Skeletal muscle satellite cell (primary cell): ENCODE measurements at regions not wholly inside any gene's neighbourhood (a gene's known extent, or its start where the extent isn't known, plus 50 kb on each side); places are given as distances from the start of the nearest gene placed in this dataset.

Experiments used
- H3K27me3 ChIP-seq: 2 replicates; pipeline ENCODE4 v1.7.0; 2013; ENCODE audit warnings: low read length; ENCODE audit not compliant: control insufficient read depth, insufficient read depth
- H3K36me3 ChIP-seq: 2 replicates; pipeline ENCODE4 v1.7.0; 2013; ENCODE audit warnings: mild to moderate bottlenecking, control low read depth, low read length; ENCODE audit not compliant: insufficient read depth
- H3K4me1 ChIP-seq: 2 replicates; pipeline ENCODE4 v1.7.0; 2013; ENCODE audit warnings: low read length; ENCODE audit not compliant: control insufficient read depth, insufficient read depth
- H3K4me2 ChIP-seq: 2 replicates; pipeline ENCODE4 v1.7.0; 2013; ENCODE audit warnings: mild to moderate bottlenecking, low read length
- H3K4me3 ChIP-seq: 2 replicates; pipeline ENCODE4 v1.7.0; 2013; ENCODE audit warnings: low read length
- H3K9ac ChIP-seq: 2 replicates; pipeline ENCODE4 v1.7.0; 2013; ENCODE audit warnings: mild to moderate bottlenecking, low read depth, low read length, moderate library complexity
- H3K9me3 ChIP-seq: replicated peaks from 2 replicates; pipeline ENCODE4 v1.7.0; 2013; ENCODE audit warnings: mild to moderate bottlenecking, control low read depth, low read length

GRCh38 chr1:93771843-93772242 lies 90.2 kb upstream of the BCAR3 start:
- no peak overlapping the region for H3K4me2 ChIP-seq
- H3K27me3 ChIP-seq, result no peaks in the 10 kb centered on the region
- H3K36me3 ChIP-seq, result no peaks in the 10 kb centered on the region
- peaks cover 20% of the 10 kb centered on the region for H3K4me1 ChIP-seq
- H3K9ac ChIP-seq, result no peak overlapping the region
- H3K4me3 ChIP-seq, result no peak overlapping the region
- H3K9me3 ChIP-seq, result no peaks in the 10 kb centered on the region

GRCh38 chr1:93770640-93771039 lies 89.0 kb upstream of the BCAR3 start:
- H3K9me3 ChIP-seq, result no peaks in the 10 kb centered on the region
- no peak overlapping the region for H3K4me3 ChIP-seq
- no peaks in the 10 kb centered on the region for H3K36me3 ChIP-seq
- H3K9ac ChIP-seq, result no peak overlapping the region
- H3K27me3 ChIP-seq, result no peaks in the 10 kb centered on the region
- H3K4me1 ChIP-seq, result peaks cover 20% of the 10 kb centered on the region
- H3K4me2 ChIP-seq, result no peak overlapping the region

DNA sequence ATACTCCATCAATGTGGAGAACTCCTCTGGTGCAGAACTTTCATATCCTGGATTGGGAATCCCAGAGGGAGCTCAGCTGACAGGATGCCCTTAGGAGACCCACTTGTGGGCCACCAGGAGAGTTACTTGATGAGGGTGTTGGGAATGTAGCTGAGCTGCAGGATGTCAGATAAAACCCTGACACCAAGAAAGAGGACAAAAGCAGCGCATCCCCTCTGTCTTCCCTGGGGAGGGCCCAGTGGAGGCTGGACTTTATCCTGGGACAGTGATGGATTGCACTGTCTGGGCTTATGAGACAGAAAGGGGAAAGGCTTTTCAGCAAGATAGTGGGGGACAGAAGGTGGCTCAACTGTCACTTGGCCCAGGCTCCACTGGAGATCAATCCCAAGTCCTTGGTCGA lies 88.1 kb upstream of the BCAR3 start:
- Histone ChIP-seq H3K27me3 (no peaks in the 10 kb centered on the region), H3K4me3 (no peak overlapping the region), H3K4me2 (no peak overlapping the region), H3K9me3 (no peaks in the 10 kb centered on the region), H3K4me1 (peaks cover 15% of the 10 kb centered on the region), H3K9ac (no peak overlapping the region), H3K36me3 (no peaks in the 10 kb centered on the region)

- no peaks in the 10 kb centered on the region for H3K36me3 ChIP-seq
- H3K4me2 ChIP-seq, result no peak overlapping the region
- H3K9ac ChIP-seq, result no peak overlapping the region
These were observed 86.8 kb upstream of the BCAR3 start for GRCh38 chr1:93768380-93768863.

DNA sequence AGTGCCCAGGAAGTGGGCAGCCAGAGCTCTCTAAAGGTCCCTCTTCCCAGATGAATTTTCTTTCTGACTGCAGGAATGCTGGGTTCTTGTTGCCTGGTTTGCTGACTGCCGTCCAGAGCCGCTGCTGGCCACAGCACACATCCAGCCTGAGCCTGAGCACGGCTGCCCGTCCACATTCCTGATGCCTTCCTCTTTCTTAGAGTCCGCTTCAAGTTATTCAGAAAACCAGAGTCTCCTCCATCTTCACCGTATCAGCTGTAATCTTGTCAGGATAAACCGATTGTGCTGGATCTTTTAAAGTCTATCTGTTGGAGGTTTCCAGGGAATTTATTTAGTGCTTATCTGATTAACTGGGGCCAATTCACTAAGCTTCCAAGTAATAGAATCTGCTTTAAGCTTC lies 84.8 kb upstream of the BCAR3 start:
- H3K9me3 ChIP-seq, result no peaks in the 10 kb centered on the region
- no peaks in the 10 kb centered on the region for H3K36me3 ChIP-seq
- peaks cover 15% of the 10 kb centered on the region for H3K4me1 ChIP-seq
- H3K4me3 ChIP-seq, result no peak overlapping the region
- no peak overlapping the region for H3K9ac ChIP-seq
- H3K27me3 ChIP-seq, result no peaks in the 10 kb centered on the region
- no peak overlapping the region for H3K4me2 ChIP-seq

More at GRCh38 chr1:93768380-93768863, 86.8 kb upstream of the BCAR3 start:
- Histone ChIP-seq H3K27me3 (no peaks in the 10 kb centered on the region), H3K9me3 (no peaks in the 10 kb centered on the region), H3K4me3 (no peak overlapping the region), H3K4me1 (peaks cover 15% of the 10 kb centered on the region)

GRCh38 chr1:93765099-93765498 lies 83.5 kb upstream of the BCAR3 start:
- Histone ChIP-seq H3K4me1 (peaks cover 15% of the 10 kb centered on the region), H3K4me2 (no peak overlapping the region), H3K9ac (no peak overlapping the region), H3K9me3 (no peaks in the 10 kb centered on the region), H3K4me3 (no peak overlapping the region), H3K36me3 (no peaks in the 10 kb centered on the region), H3K27me3 (no peaks in the 10 kb centered on the region)

- Histone ChIP-seq H3K9me3 (no peaks in the 10 kb centered on the region), H3K4me1 (peaks cover 15% of the 10 kb centered on the region), H3K9ac (no peak overlapping the region), H3K4me3 (no peak overlapping the region), H3K36me3 (no peaks in the 10 kb centered on the region), H3K27me3 (no peaks in the 10 kb centered on the region), H3K4me2 (no peak overlapping the region)
These were observed 82.7 kb upstream of the BCAR3 start for GRCh38 chr1:93764366-93764750.

DNA sequence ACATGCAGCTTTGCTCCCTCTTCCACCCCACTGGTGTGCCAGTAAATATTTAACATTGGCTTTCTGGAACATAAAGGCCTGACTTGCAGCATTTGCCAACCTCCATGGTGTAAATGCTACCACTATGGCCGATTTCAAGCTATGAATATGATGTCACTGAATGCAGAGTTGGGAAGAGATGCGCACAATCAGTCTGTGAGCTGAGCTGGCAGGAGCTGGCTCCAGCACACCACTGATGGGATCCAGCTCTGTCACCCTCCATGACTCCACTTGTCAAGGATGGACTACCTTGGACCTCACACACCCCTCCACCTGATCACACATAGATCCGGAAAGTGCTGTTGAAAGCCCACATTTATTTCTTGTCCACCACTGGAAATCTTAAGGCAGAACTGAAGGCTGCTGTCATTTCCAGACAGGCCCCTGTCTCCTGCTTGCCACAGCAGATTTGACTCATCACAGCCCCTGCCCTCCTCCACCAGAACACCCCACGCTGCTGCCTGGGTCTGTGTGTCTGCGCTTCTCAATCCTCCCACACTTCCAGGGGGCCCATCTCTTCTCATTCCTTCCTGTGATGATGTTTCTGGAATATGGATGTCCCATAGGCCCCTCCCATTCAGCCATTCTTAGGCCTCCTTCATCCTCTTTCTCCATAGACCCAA lies 82.2 kb upstream of the BCAR3 start:
- Histone ChIP-seq H3K9ac (no peak overlapping the region), H3K9me3 (no peaks in the 10 kb centered on the region), H3K4me1 (peaks cover 11% of the 10 kb centered on the region), H3K27me3 (no peaks in the 10 kb centered on the region), H3K36me3 (no peaks in the 10 kb centered on the region), H3K4me3 (no peak overlapping the region), H3K4me2 (no peak overlapping the region)

GRCh38 chr1:93758842-93759515 lies 77.3 kb upstream of the BCAR3 start:
- H3K27me3 ChIP-seq, result no peaks in the 10 kb centered on the region
- no peak overlapping the region for H3K9ac ChIP-seq
- no peak overlapping the region for H3K4me3 ChIP-seq
- peaks cover 18% of the 10 kb centered on the region for H3K4me1 ChIP-seq
- H3K9me3 ChIP-seq, result no peaks in the 10 kb centered on the region
- H3K36me3 ChIP-seq, result no peaks in the 10 kb centered on the region
- no peak overlapping the region for H3K4me2 ChIP-seq

DNA sequence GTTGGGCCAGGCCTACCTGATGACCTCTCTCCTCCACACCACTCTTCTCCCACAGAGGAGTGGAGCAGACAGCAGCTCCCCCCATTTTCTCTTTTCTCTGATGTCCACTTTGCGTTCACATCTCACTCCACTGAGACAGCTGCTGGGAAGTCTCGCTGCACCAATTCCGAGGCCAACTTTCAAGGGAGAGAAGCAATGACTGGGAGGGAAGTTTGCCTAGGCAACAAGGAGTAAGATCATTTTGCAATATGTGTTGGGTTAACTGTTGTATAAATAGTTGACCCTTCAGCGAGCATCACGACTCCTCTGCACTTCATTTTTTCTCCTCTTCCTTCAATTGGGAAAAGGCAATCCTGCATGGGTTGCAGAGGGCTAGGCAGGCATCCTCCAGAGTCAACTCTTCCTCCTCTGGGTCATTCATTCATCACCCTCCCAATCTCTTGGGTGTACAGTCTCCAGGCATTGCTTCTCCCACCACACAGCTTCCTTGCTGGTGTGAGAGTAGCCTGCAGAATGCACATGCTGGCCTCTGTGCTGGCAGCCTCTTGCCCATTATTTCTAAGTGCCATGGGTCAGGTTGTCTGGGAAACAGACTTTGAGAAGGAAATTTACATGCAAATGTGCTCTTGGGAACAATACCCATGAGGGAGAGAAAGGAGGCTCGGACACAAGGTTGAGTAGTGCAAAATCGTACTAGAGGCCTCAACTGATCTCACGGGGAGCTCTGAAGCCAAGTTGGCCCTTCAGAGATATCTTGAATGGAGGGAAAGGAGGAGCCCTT lies 75.8 kb upstream of the BCAR3 start:
- no peaks in the 10 kb centered on the region for H3K9me3 ChIP-seq
- H3K4me1 ChIP-seq, result peaks cover 28% of the 10 kb centered on the region
- no peak overlapping the region for H3K4me3 ChIP-seq
- H3K27me3 ChIP-seq, result no peaks in the 10 kb centered on the region
- H3K4me2 ChIP-seq, result no peak overlapping the region
- H3K36me3 ChIP-seq, result no peaks in the 10 kb centered on the region
- H3K9ac ChIP-seq, result no peak overlapping the region

GRCh38 chr1:93756657-93757056 lies 75.0 kb upstream of the BCAR3 start:
- peaks cover 33% of the 10 kb centered on the region for H3K4me1 ChIP-seq
- H3K27me3 ChIP-seq, result no peaks in the 10 kb centered on the region
- no peaks in the 10 kb centered on the region for H3K9me3 ChIP-seq
- no peak overlapping the region for H3K4me2 ChIP-seq
- H3K36me3 ChIP-seq, result no peaks in the 10 kb centered on the region
- H3K4me3 ChIP-seq, result no peak overlapping the region
- H3K9ac ChIP-seq, result no peak overlapping the region
